Keratinocyte (primary cell): ENCODE measurements at regions not wholly inside any gene's neighbourhood (a gene's known extent, or its start where the extent isn't known, plus 50 kb on each side); places are given as distances from the start of the nearest gene placed in this dataset.
A peak's percentile ranks its signal among the peaks of the same experiment; 100 is the strongest.

Experiments used
- DNase-seq: peaks from one replicate; pipeline ENCODE4 v3.0.0-alpha.2; 2011; ENCODE audit warnings: low read depth, missing footprints, low spot score
- FAIRE-seq: peaks from 2 replicates; lab custom pipeline; 2011; peaks lifted over from hg19 to GRCh38; lab: Jason Lieb, UNC
- H2AFZ ChIP-seq: 2 replicates; pipeline ENCODE4 v1.6.0; 2012; ENCODE audit warnings: low read length, control low read depth, inconsistent platforms; ENCODE audit not compliant: control insufficient read depth
- H3K27ac ChIP-seq: 2 replicates; pipeline ENCODE4 v1.5.1; 2011; ENCODE audit warnings: low read length; ENCODE audit not compliant: control insufficient read depth, insufficient read depth
- H3K27me3 ChIP-seq: 3 replicates; pipeline ENCODE4 v1.6.0; 2011; ENCODE audit warnings: low read length; ENCODE audit not compliant: control insufficient read depth, insufficient read depth; ENCODE audit errors: extremely low read depth
- H3K36me3 ChIP-seq, 2 experiments: 2 replicates in 1 of 2; 3 replicates in 1 of 2; pipeline ENCODE4 v1.5.1; 2011; ENCODE audit warnings: low read length in 2 of 2, mild to moderate bottlenecking in 1 of 2; ENCODE audit not compliant: control insufficient read depth in 2 of 2, insufficient read depth in 2 of 2; ENCODE audit errors: extremely low read depth in 1 of 2
- H3K4me1 ChIP-seq: 3 replicates; pipeline ENCODE4 v1.5.1; 2011; ENCODE audit warnings: low read length; ENCODE audit not compliant: control insufficient read depth, insufficient read depth; ENCODE audit errors: extremely low read depth
- H3K4me2 ChIP-seq: 3 replicates; pipeline ENCODE4 v1.6.0; 2011; ENCODE audit warnings: low read depth, low read length; ENCODE audit not compliant: control insufficient read depth, insufficient read depth; ENCODE audit errors: extremely low read depth
- H3K4me3 ChIP-seq, 3 experiments: fragments of 200-600 bp in 1 of 3; sonication (generic) in 1 of 3; 2 replicates in 2 of 3; 3 replicates in 1 of 3; pipeline ENCODE4 v1.5.1; 2011 to 2016; ENCODE audit warnings: low read length in 3 of 3, mild to moderate bottlenecking in 3 of 3, control low read depth in 2 of 3, inconsistent platforms in 1 of 3, low read depth in 1 of 3, mixed read lengths in 1 of 3, mixed run types in 1 of 3, moderate library complexity in 1 of 3; ENCODE audit not compliant: control insufficient read depth in 2 of 3, insufficient read depth in 2 of 3; ENCODE audit errors: extremely low read depth in 1 of 3
- H3K79me2 ChIP-seq: 2 replicates; pipeline ENCODE4 v1.6.0; 2012; ENCODE audit warnings: low read length; ENCODE audit not compliant: control insufficient read depth, insufficient read depth
- H3K9ac ChIP-seq: 3 replicates; pipeline ENCODE4 v1.6.0; 2011; ENCODE audit warnings: low read length; ENCODE audit not compliant: control insufficient read depth, insufficient read depth; ENCODE audit errors: extremely low read depth
- H3K9me1 ChIP-seq: 3 replicates; pipeline ENCODE4 v1.6.0; 2011; ENCODE audit warnings: low read length; ENCODE audit not compliant: control insufficient read depth, insufficient read depth; ENCODE audit errors: extremely low read depth
- H3K9me3 ChIP-seq: 2 replicates; pipeline ENCODE4 v1.5.1; 2012; ENCODE audit warnings: low read depth, low read length; ENCODE audit not compliant: control insufficient read depth
- H4K20me1 ChIP-seq: 3 replicates; pipeline ENCODE4 v1.6.0; 2011; ENCODE audit warnings: low read length; ENCODE audit not compliant: control insufficient read depth, insufficient read depth; ENCODE audit errors: extremely low read depth
- CTCF ChIP-seq, 3 experiments: IDR thresholded peaks in 1 of 3; conservative IDR thresholded peaks in 1 of 3; optimal IDR thresholded peaks in 1 of 3; 2 replicates in 2 of 3; 3 replicates in 1 of 3; pipeline versions ENCODE3 to v1.5.1; 2011; ENCODE audit warnings: low read length in 3 of 3, mild to moderate bottlenecking in 3 of 3, moderate library complexity in 2 of 3, control low read depth in 1 of 3, inconsistent platforms in 1 of 3; ENCODE audit not compliant: insufficient read depth in 2 of 3; ENCODE audit errors: extremely low read depth in 1 of 3
- EZH2 ChIP-seq: IDR thresholded peaks from one replicate; pipeline ENCODE4 v1.6.1; 2012; ENCODE audit warnings: inconsistent platforms, mild to moderate bottlenecking, low read length, moderate library complexity
- dilution Hi-C: fragments of 300-500 bp; cut with MboI; formaldehyde crosslinking; loops from one replicate; pipeline ENCODE4 v1.7.0; 2020; ENCODE audit warnings: low sequenced_read_pairs; ENCODE audit not compliant: extremely low pct_ligation_motif_present

- Histone ChIP-seq H3K27ac (no peak overlapping the region), H3K4me2 (no peak overlapping the region), H3K9ac (no peak overlapping the region), H2AFZ (no peak overlapping the region), H3K27me3 (peaks cover 14% of the 10 kb centered on the region), H3K9me1 (no peaks in the 10 kb centered on the region), H3K4me1 (no peaks in the 10 kb centered on the region), H3K36me3 (no peaks in the 10 kb centered on the region), H3K9me3 (no peaks in the 10 kb centered on the region), H3K79me2 (no peaks in the 10 kb centered on the region), H3K4me3 (no peak overlapping the region), H4K20me1 (no peaks in the 10 kb centered on the region)
- no peak for FAIRE-seq
- no peak for DNase-seq
- dilution Hi-C loops = no loop called here
- no peak for TF ChIP-seq CTCF (optimal IDR thresholded peaks at IDR 0.05 in 1 of 3, IDR thresholded peaks at IDR 0.05 in 1 of 3, conservative IDR thresholded peaks at IDR 0.05 in 1 of 3; ENCODE audit: extremely low read depth in 1 of 3, insufficient read depth in 2 of 3, low read length in 3 of 3)
- TF ChIP-seq EZH2 = no peak
These were observed 88.4 kb upstream of the GNAO1 start for GRCh38 chr16:56102906-56103305.

- Histone ChIP-seq H3K9ac (no peak overlapping the region), H3K79me2 (no peaks in the 10 kb centered on the region), H3K4me1 (no peaks in the 10 kb centered on the region), H3K9me1 (no peaks in the 10 kb centered on the region), H3K27me3 (peaks cover 14% of the 10 kb centered on the region), H3K27ac (no peak overlapping the region), H3K4me2 (no peak overlapping the region), H3K4me3 (no peak overlapping the region), H3K36me3 (no peaks in the 10 kb centered on the region), H3K9me3 (no peaks in the 10 kb centered on the region), H2AFZ (no peak overlapping the region), H4K20me1 (no peaks in the 10 kb centered on the region)
- dilution Hi-C loops = no loop called here
- TF ChIP-seq EZH2 = peak; percentile 47
- TF ChIP-seq CTCF (optimal IDR thresholded peaks at IDR 0.05 in 1 of 3, IDR thresholded peaks at IDR 0.05 in 1 of 3, conservative IDR thresholded peaks at IDR 0.05 in 1 of 3; ENCODE audit: extremely low read depth in 1 of 3, insufficient read depth in 2 of 3, low read length in 3 of 3) = no peak
- DNase-seq = no peak
- no peak for FAIRE-seq
These were observed 89.1 kb upstream of the GNAO1 start for GRCh38 chr16:56102183-56102686.
